Activated naive CD4-positive, alpha-beta T cell treated with anti-CD3 and anti-CD28 coated beads, Interleukin-2, amount 10 ng/mL, durations not matched to agents 7 days and 5 days (primary cell): ENCODE measurements at regions not wholly inside any gene's neighbourhood (a gene's known extent, or its start where the extent isn't known, plus 50 kb on each side); places are given as distances from the start of the nearest gene placed in this dataset.

Experiments used
- CTCF ChIA-PET: fragments of 350-600 bp; sonication (Branson Sonifier 250); formaldehyde crosslinking; loops from one replicate; lab custom pipeline; 2021; ENCODE audit warnings: antibody characterized with exemption; lab: Charles Lee
- DNase-seq: peaks from one replicate; pipeline ENCODE4 v3.0.0-alpha.2; 2020
- H3K27ac Mint-ChIP-seq: one replicate; pipeline ENCODE4 v1.8.0; 2021; ENCODE audit warnings: mild to moderate bottlenecking, moderate library complexity, mixed read lengths
- H3K27me3 Mint-ChIP-seq: one replicate; pipeline ENCODE4 v1.8.0; 2021; ENCODE audit warnings: mild to moderate bottlenecking, mixed read lengths
- H3K36me3 Mint-ChIP-seq: one replicate; pipeline ENCODE4 v1.8.0; 2021; ENCODE audit warnings: mixed read lengths
- H3K4me1 Mint-ChIP-seq: one replicate; pipeline ENCODE4 v1.8.0; 2021; ENCODE audit warnings: mixed read lengths
- H3K4me3 Mint-ChIP-seq: one replicate; pipeline ENCODE4 v1.8.0; 2021; ENCODE audit warnings: mild to moderate bottlenecking, moderate library complexity, mixed read lengths
- H3K9me3 Mint-ChIP-seq: one replicate; pipeline ENCODE4 v1.8.0; 2021; ENCODE audit warnings: mixed read lengths

DNA sequence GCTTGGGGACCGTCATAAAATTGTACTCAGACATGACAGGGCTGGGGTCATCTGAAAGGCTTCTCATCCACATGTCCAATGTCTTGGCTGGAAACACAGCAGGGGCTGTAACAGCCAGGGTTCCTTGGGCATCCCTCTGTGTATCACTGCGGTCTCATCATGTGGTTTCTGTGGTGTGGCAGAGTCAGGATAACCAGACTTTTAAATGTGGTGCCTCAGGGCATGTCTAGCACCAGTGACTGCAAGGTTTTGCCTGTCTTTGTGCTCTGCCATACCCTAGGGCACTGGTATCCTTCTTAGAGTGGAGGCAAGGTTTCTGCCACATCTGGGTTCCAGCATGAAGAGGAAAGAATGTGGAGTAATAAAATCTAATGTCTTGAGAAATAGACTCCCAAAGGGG is 124.2 kb downstream of the PLEKHG1 start:
- no peak overlapping the region for H3K4me3 Mint-ChIP-seq
- no peaks in the 10 kb centered on the region for H3K9me3 Mint-ChIP-seq
- DNase-seq = no peak
- H3K4me1 Mint-ChIP-seq = peaks cover 2% of the 10 kb centered on the region
- H3K27ac Mint-ChIP-seq = no peak overlapping the region
- CTCF ChIA-PET = no interaction called here
- no peaks in the 10 kb centered on the region for H3K36me3 Mint-ChIP-seq
- peaks cover 20% of the 10 kb centered on the region for H3K27me3 Mint-ChIP-seq

DNA sequence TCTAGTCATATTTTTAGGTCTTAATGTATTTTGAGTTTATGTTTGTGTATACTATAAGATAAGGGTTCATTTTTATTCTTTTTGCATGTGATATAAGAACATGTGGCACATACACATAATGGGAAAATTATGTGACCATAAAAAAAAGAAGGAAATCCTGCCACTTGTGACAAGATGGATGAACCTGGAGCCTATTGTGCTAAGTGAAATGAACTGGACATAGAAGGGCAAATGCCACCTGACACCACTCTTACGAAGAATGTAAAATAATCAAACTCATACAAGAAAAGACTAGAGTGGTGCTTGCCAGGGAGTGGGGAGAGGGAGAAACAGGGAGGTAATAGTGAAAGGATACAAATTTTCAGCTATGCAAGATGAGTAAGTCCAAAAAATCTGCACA is 126.1 kb downstream of the PLEKHG1 start:
- Mint-ChIP-seq H3K36me3 (no peaks in the 10 kb centered on the region), H3K9me3 (no peaks in the 10 kb centered on the region), H3K4me1 (no peaks in the 10 kb centered on the region), H3K4me3 (no peak overlapping the region), H3K27me3 (peaks cover 12% of the 10 kb centered on the region), H3K27ac (no peak overlapping the region)
- CTCF ChIA-PET = no interaction called here
- DNase-seq = no peak

GRCh38 chr6:150729188-150729748 is 129.6 kb downstream of the PLEKHG1 start:
- Mint-ChIP-seq H3K4me1 (no peaks in the 10 kb centered on the region), H3K27ac (no peak overlapping the region), H3K36me3 (no peaks in the 10 kb centered on the region), H3K4me3 (no peak overlapping the region), H3K27me3 (no peaks in the 10 kb centered on the region), H3K9me3 (no peaks in the 10 kb centered on the region)
- no peak for DNase-seq
- CTCF ChIA-PET = no interaction called here

DNA sequence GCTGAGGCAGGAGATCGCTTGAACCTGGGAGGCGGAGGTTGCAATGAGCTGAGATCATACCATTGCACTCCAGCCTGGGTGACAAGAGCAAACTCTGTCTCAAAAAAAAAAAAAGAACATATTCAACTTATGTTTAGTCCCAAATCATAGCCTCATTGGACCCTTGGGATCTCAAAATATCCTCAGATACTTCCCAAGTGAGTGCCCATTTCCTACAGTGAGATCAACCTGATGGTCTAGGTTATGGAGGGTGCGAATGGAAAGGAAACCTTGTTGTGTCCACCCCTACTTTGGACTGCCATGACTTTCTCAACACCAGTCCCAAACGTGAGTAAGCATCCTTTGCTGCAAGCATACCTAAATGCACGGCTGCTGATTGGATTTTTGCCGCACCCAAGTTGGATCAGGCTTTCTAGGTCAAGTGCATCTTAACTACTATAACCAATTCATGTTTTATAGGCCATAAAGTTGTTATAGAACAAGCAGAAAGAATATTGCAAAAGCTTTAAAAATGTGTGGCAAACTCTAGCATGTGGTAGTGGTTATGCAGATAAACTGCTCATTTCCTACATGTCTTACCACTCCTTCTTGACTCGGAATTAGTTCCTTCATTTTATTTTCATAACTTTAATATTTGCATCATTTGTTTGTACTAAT is 131.2 kb downstream of the PLEKHG1 start:
- H3K27me3 Mint-ChIP-seq = no peaks in the 10 kb centered on the region
- H3K4me1 Mint-ChIP-seq = no peaks in the 10 kb centered on the region

DNA sequence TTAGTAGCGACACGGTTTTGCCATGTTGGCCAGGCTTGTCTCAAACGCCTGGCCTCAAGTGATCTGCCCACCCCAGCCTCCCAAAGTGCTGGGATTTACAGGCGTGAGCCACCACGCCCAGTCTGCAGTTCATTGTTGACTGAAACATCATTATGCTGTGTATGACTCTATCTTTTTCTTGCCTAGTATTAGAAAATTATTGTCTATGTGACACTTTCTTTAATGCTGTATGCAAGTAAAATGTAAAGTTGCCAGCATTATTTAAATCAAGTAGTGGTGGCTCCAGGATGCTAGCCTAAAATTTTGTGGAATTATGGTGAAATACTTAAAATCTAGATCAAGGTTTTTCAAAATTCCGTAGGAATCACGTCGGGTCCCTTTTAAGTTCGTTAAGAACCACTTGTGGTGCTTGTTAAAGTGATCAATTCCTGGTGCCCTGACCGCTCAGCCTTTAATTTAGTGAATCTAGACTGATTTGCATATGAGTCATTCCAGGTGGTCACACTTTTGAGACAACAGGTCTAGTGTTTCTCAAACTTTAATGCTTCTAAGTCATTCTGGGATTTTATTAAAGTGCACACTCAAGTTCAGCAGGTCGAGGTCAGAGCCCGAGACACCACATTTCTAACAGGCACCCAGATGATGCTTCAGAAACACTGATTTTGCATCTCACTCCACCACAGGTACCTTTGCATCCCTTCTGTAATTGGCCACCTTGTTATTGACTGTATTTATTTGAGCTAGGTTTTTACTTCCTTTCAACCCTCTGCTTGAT is 132.6 kb upstream of the MTHFD1L start:
- no peaks in the 10 kb centered on the region for H3K4me1 Mint-ChIP-seq
- H3K27ac Mint-ChIP-seq = no peak overlapping the region
- no peak overlapping the region for H3K4me3 Mint-ChIP-seq
- H3K9me3 Mint-ChIP-seq = no peaks in the 10 kb centered on the region
- CTCF ChIA-PET = no interaction called here
- no peaks in the 10 kb centered on the region for H3K36me3 Mint-ChIP-seq
- DNase-seq = no peak
- H3K27me3 Mint-ChIP-seq = no peaks in the 10 kb centered on the region

More for the DNA sequence above, 131.2 kb downstream of the PLEKHG1 start:
- CTCF ChIA-PET = no interaction called here
- DNase-seq = no peak
- H3K4me3 Mint-ChIP-seq = no peak overlapping the region
- no peak overlapping the region for H3K27ac Mint-ChIP-seq
- H3K36me3 Mint-ChIP-seq = no peaks in the 10 kb centered on the region
- H3K9me3 Mint-ChIP-seq = no peaks in the 10 kb centered on the region

- no peaks in the 10 kb centered on the region for H3K4me1 Mint-ChIP-seq
- H3K36me3 Mint-ChIP-seq = no peaks in the 10 kb centered on the region
- CTCF ChIA-PET = no interaction called here
- H3K27me3 Mint-ChIP-seq = no peaks in the 10 kb centered on the region
- no peak overlapping the region for H3K27ac Mint-ChIP-seq
- no peak for DNase-seq
- H3K9me3 Mint-ChIP-seq = no peaks in the 10 kb centered on the region
- no peak overlapping the region for H3K4me3 Mint-ChIP-seq
Observed at GRCh38 chr6:150733726-150734125, 131.8 kb upstream of the MTHFD1L start.

DNA sequence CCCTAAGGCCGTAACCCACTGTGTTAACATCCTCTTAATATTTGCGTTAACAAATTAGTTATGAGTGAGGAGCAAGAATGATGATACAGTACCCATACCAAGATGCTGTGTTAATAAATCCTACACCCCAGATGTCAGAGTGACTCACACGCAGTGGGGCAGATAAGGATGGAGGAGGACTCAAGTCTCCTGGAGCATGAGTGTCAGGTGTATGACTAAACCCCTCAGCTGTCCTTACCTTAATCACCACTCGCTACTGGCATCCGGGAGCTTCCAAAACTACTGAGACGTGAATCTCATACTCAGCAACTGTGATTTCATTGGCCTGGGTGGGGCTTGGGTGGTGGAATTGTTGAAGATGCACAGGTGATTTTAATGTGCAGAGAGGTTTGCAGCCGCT is 131.3 kb upstream of the MTHFD1L start:
- Mint-ChIP-seq H3K36me3 (no peaks in the 10 kb centered on the region), H3K27ac (no peak overlapping the region), H3K27me3 (no peaks in the 10 kb centered on the region), H3K9me3 (no peaks in the 10 kb centered on the region), H3K4me3 (no peak overlapping the region), H3K4me1 (no peaks in the 10 kb centered on the region)
- DNase-seq = no peak
- CTCF ChIA-PET = interaction anchor here (0.6 kb wide), 1 partner anchor 410 kb away, joined by 3 read pairs; no protein-coding TSS in a partner anchor

DNA sequence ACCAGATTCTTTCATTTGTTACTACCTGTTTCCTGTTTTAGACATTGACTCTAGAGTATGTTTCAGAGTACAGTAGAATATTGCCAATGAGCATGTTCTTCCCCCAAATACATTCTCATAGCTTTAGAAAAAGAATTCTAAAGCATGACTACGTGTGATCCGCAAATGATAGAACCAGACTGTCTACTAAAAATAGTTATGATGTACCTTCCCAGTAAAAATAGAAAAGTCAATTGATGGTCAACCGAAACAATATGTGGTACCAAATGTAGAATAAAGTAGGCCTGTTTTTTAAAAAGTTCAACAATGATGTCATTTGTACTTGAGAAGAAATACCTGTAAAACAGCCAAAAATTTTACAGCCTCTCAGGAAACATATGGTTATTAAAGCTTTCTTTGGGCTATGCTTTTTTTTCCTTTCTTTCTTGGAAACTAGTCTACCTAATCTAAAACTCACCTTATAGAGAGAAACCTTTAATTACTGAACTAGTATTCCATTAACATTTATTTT is 130.1 kb upstream of the MTHFD1L start:
- Mint-ChIP-seq H3K4me1 (no peaks in the 10 kb centered on the region), H3K36me3 (no peaks in the 10 kb centered on the region), H3K9me3 (no peaks in the 10 kb centered on the region), H3K4me3 (no peak overlapping the region), H3K27me3 (peaks cover 4% of the 10 kb centered on the region), H3K27ac (no peak overlapping the region)
- CTCF ChIA-PET = no interaction called here
- no peak for DNase-seq

DNA sequence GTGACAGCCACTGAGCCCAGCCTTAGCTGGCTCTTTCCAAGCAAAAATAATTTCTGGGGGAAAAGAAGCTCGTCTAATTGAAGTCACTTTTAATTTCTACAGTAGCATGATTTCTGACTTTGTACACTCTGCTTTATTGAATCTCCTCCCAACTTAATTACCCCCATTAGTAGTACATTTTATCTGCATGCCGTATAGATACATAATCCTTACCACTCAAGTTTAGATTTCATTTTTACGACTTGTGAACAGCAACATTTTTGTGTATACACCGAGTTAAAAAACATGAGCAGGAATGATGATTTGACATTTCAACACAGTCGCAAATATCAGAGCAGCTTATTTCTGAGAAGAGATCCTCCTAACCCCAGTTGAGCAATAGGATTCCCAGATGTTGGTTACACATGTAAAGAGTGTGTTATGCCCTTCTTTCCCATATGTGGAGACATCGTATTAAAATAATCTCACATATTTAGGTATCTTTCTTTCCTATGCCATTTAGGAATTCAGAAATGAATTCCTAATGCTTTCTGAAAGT is 127.3 kb upstream of the MTHFD1L start:
- Mint-ChIP-seq H3K36me3 (no peaks in the 10 kb centered on the region), H3K4me3 (no peak overlapping the region), H3K27ac (no peak overlapping the region), H3K27me3 (peaks cover 4% of the 10 kb centered on the region), H3K9me3 (no peaks in the 10 kb centered on the region), H3K4me1 (no peaks in the 10 kb centered on the region)
- no peak for DNase-seq
- CTCF ChIA-PET = no interaction called here

GRCh38 chr6:150739711-150740349 is 125.7 kb upstream of the MTHFD1L start:
- H3K36me3 Mint-ChIP-seq = no peaks in the 10 kb centered on the region
- H3K4me3 Mint-ChIP-seq = no peak overlapping the region
- H3K4me1 Mint-ChIP-seq = no peaks in the 10 kb centered on the region
- no peak for DNase-seq
- no peaks in the 10 kb centered on the region for H3K9me3 Mint-ChIP-seq
- CTCF ChIA-PET = interaction anchor here (1.3 kb wide), 1 partner anchor 321 kb away, joined by 5 read pairs; no protein-coding TSS in a partner anchor
- peaks cover 4% of the 10 kb centered on the region for H3K27me3 Mint-ChIP-seq
- H3K27ac Mint-ChIP-seq = no peak overlapping the region

DNA sequence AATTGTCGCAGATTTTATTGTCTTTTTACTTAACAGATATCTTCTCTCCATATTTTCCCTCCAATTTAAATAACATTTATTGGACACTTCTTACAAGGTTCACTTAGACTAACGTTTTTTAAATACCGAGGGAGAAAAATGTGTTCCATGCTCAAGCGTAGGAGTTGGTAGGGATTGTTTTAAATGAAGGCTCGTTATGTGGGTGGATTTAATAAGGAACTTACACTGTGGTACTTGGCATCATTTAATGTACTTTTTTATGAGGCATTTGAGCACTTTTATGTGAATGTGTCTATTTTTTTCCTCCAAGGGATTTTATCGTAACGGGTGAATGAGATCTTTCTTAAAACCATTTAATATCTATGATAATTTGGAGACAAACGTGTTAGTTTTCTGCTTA is 125.0 kb upstream of the MTHFD1L start:
- no peak for DNase-seq
- no peak overlapping the region for H3K27ac Mint-ChIP-seq
- peaks cover 5% of the 10 kb centered on the region for H3K27me3 Mint-ChIP-seq
- no peaks in the 10 kb centered on the region for H3K4me1 Mint-ChIP-seq
- H3K4me3 Mint-ChIP-seq = no peak overlapping the region
- CTCF ChIA-PET = no interaction called here
- H3K36me3 Mint-ChIP-seq = no peaks in the 10 kb centered on the region
- no peaks in the 10 kb centered on the region for H3K9me3 Mint-ChIP-seq

- no peak for DNase-seq
- Mint-ChIP-seq H3K9me3 (no peaks in the 10 kb centered on the region), H3K4me1 (no peaks in the 10 kb centered on the region), H3K27me3 (peaks cover 10% of the 10 kb centered on the region), H3K27ac (no peak overlapping the region), H3K4me3 (no peak overlapping the region), H3K36me3 (no peaks in the 10 kb centered on the region)
- CTCF ChIA-PET = interaction anchor here (0.7 to 1.5 kb wide), 3 partner anchors 48 to 323 kb away, joined by 3 to 8 read pairs (median 5); no protein-coding TSS in a partner anchor
Observed at GRCh38 chr6:150741633-150742200, 123.8 kb upstream of the MTHFD1L start.

DNA sequence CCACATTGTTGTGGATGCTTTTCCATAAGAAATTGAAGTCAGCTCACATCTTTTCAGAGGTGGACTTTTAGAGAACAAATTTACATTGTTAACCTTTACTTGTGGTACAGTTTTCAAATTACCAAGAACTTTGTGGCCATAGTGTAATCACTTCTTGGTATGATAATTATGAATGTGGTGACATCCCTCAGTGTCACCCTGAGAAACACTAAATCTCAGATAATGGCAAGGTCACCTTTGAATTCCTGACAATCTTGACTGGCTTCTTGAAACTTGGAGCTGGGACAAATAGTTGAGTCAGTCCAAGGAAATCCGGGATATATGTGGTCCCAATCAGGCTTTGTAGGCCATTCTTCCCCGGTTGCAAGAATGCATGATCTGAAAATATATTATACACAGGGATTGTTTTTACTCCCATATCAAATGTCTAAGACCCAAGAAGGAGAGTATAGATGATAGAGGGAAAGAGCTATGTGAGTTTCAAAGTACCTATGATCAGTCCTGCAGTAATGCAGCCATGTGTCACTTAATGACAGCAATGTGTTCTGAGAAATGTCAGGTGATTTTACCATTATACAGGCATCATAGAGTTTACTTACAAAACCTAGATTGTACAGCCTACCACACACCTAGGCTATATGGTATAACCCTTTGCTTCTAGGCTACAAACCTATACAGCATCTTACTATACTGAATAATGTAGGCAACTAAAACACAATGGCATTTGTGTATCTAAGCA is 120.8 kb upstream of the MTHFD1L start:
- H3K4me3 Mint-ChIP-seq = no peak overlapping the region
- H3K36me3 Mint-ChIP-seq = no peaks in the 10 kb centered on the region
- CTCF ChIA-PET = no interaction called here

More for the DNA sequence above, 120.8 kb upstream of the MTHFD1L start:
- Mint-ChIP-seq H3K9me3 (no peaks in the 10 kb centered on the region), H3K27me3 (peaks cover 10% of the 10 kb centered on the region), H3K27ac (no peak overlapping the region), H3K4me1 (no peaks in the 10 kb centered on the region)
- DNase-seq = no peak
